HEK293 (cell line): ENCODE measurements at regions not wholly inside any gene's neighbourhood (a gene's known extent, or its start where the extent isn't known, plus 50 kb on each side); places are given as distances from the start of the nearest gene placed in this dataset.

Source experiments
- CTCF ChIA-PET: fragments of 350-600 bp; formaldehyde crosslinking; extraction: SDS; loops from one replicate; lab custom pipeline; 2021; ENCODE audit warnings: antibody characterized with exemption; lab: Yijun Ruan, JAX
- POLR2A ChIA-PET: fragments of 300-600 bp; formaldehyde crosslinking; extraction: SDS; loops from one replicate; lab custom pipeline; 2020; ENCODE audit warnings: antibody characterized with exemption, inconsistent platforms; lab: Yijun Ruan, JAX
- H3K27ac ChIP-seq: fragments of 200-500 bp; sonication (Bioruptor generic); 2 replicates; pipeline ENCODE4 v1.5.1; 2014; ENCODE audit warnings: low read depth, low read length, control low read depth, inconsistent platforms; ENCODE audit errors: extremely low read depth
- H3K36me3 ChIP-seq, 2 experiments: fragments of 200-500 bp in 1 of 2; sonication (Bioruptor generic) in 1 of 2; 1 replicate in 1 of 2; 2 replicates in 1 of 2; pipeline ENCODE4 v1.5.1; 2014 to 2017; ENCODE audit warnings: inconsistent platforms in 2 of 2, low read length in 2 of 2; ENCODE audit not compliant: control insufficient read depth in 2 of 2, insufficient read depth in 1 of 2
- H3K4me1 ChIP-seq: fragments of 200-500 bp; sonication (Bioruptor generic); 2 replicates; pipeline ENCODE4 v1.5.1; 2014; ENCODE audit warnings: mild to moderate bottlenecking, low read length, inconsistent platforms; ENCODE audit not compliant: control insufficient read depth, insufficient read depth
- H3K4me3 ChIP-seq: 2 replicates; pipeline ENCODE4 v1.5.1; 2011; ENCODE audit warnings: low read depth, mild to moderate bottlenecking, control low read depth, low read length, moderate library complexity
- H3K9me3 ChIP-seq: fragments of 200-500 bp; sonication (Bioruptor generic); 2 replicates; pipeline ENCODE4 v1.5.1; 2014; ENCODE audit warnings: low read depth, low read length, inconsistent platforms; ENCODE audit not compliant: control insufficient read depth, insufficient read depth
- IKZF3 ChIP-seq: fragments of 450-650 bp; IDR thresholded peaks from 2 replicates; pipeline ENCODE4 v1.5.0; 2018; ENCODE audit warnings: missing biosample characterization, mild to moderate bottlenecking, missing genetic modification characterization, moderate library complexity
- MYNN ChIP-seq: fragments of 450-650 bp; formaldehyde crosslinking; IDR thresholded peaks from 2 replicates; pipeline ENCODE4 v1.5.1; 2016; ENCODE audit warnings: missing biosample characterization, missing genetic modification characterization, borderline replicate concordance
- WT1 ChIP-seq: fragments of 450-650 bp; formaldehyde crosslinking; IDR thresholded peaks from 2 replicates; pipeline ENCODE4 v1.5.1; 2016; ENCODE audit warnings: missing biosample characterization, missing genetic modification characterization
- YY1 ChIP-seq: fragments of 450-650 bp; formaldehyde crosslinking; IDR thresholded peaks from 2 replicates; pipeline ENCODE4 v1.5.1; 2018; ENCODE audit warnings: missing biosample characterization, missing genetic modification characterization
- ZBTB1 ChIP-seq: fragments of 450-650 bp; formaldehyde crosslinking; IDR thresholded peaks from 2 replicates; pipeline ENCODE4 v1.5.1; 2016; ENCODE audit warnings: missing biosample characterization, missing genetic modification characterization
- ZEB2 ChIP-seq: fragments of 450-650 bp; formaldehyde crosslinking; IDR thresholded peaks from 2 replicates; pipeline ENCODE4 v1.5.1; 2016; ENCODE audit warnings: missing biosample characterization, missing genetic modification characterization
- ZNF132 ChIP-seq: fragments of 450-650 bp; formaldehyde crosslinking; IDR thresholded peaks from 2 replicates; pipeline ENCODE4 v1.5.1; 2017; ENCODE audit warnings: missing biosample characterization, missing genetic modification characterization, borderline replicate concordance
- ZNF184 ChIP-seq: fragments of 450-650 bp; IDR thresholded peaks from 2 replicates; pipeline ENCODE4 v1.5.1; 2018; ENCODE audit warnings: missing biosample characterization, mild to moderate bottlenecking, missing genetic modification characterization
- ZNF394 ChIP-seq: fragments of 450-650 bp; formaldehyde crosslinking; IDR thresholded peaks from 2 replicates; pipeline ENCODE4 v1.5.1; 2016; ENCODE audit warnings: missing biosample characterization, missing genetic modification characterization, mild to moderate bottlenecking, moderate library complexity, borderline replicate concordance
- ZNF416 ChIP-seq: fragments of 450-650 bp; formaldehyde crosslinking; IDR thresholded peaks from 2 replicates; pipeline ENCODE4 v1.5.1; 2016; ENCODE audit warnings: missing biosample characterization, missing genetic modification characterization
- ZNF548 ChIP-seq: fragments of 450-650 bp; formaldehyde crosslinking; IDR thresholded peaks from 2 replicates; pipeline ENCODE4 v1.5.1; 2016; ENCODE audit warnings: missing biosample characterization, missing genetic modification characterization
- ZNF623 ChIP-seq: fragments of 450-650 bp; formaldehyde crosslinking; IDR thresholded peaks from 2 replicates; pipeline ENCODE4 v1.5.1; 2016; ENCODE audit warnings: missing biosample characterization, missing genetic modification characterization
- ZNF658 ChIP-seq: fragments of 450-650 bp; formaldehyde crosslinking; IDR thresholded peaks from 2 replicates; pipeline ENCODE4; 2016; ENCODE audit warnings: missing biosample characterization, missing genetic modification characterization
- ZNF76 ChIP-seq: fragments of 450-650 bp; formaldehyde crosslinking; IDR thresholded peaks from 2 replicates; pipeline ENCODE4; 2016; ENCODE audit warnings: low read depth, missing biosample characterization, missing genetic modification characterization, borderline replicate concordance
- ZNF768 ChIP-seq: fragments of 450-650 bp; formaldehyde crosslinking; IDR thresholded peaks from 2 replicates; pipeline ENCODE4 v1.5.1; 2018; ENCODE audit warnings: missing biosample characterization, mild to moderate bottlenecking, missing genetic modification characterization
- ZNF777 ChIP-seq: fragments of 450-650 bp; formaldehyde crosslinking; IDR thresholded peaks from 2 replicates; pipeline ENCODE4 v1.5.1; 2017; ENCODE audit warnings: missing biosample characterization, missing genetic modification characterization, borderline replicate concordance
- TF ChIP-seq, protein P1 (sequence below): fragments of 450-650 bp; formaldehyde crosslinking; IDR thresholded peaks from 2 replicates; pipeline ENCODE4 v1.5.1; 2016; ENCODE audit warnings: missing biosample characterization, missing genetic modification characterization
- TF ChIP-seq, protein P2 (sequence below): fragments of 450-650 bp; IDR thresholded peaks from 2 replicates; pipeline ENCODE4 v1.5.1; 2018; ENCODE audit warnings: missing biosample characterization, missing genetic modification characterization
- TF ChIP-seq, protein P3 (sequence below): fragments of 450-650 bp; formaldehyde crosslinking; IDR thresholded peaks from 2 replicates; pipeline ENCODE4 v1.5.1; 2017; ENCODE audit warnings: missing biosample characterization, missing genetic modification characterization
- TF ChIP-seq, protein P4 (sequence below): fragments of 450-650 bp; formaldehyde crosslinking; IDR thresholded peaks from 2 replicates; pipeline ENCODE4 v1.5.1; 2016; ENCODE audit warnings: missing biosample characterization, missing genetic modification characterization

DNA sequence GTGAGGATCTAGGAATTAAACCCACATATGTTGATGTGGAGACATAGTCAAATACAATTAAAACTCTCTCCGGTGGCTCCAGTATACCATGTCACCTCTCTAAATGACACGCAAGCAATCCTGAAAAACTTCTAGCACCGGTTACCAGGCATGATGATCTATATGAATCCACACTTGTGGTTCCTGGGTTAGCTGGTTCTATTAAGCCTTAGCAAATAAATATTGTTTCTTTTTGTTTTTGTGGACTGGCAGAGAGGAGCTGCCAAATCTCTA lies 104.8 kb downstream of the SEC61B start:
- ChIA-PET POLR2A (no interaction called here), CTCF (no interaction called here)
- Histone ChIP-seq H3K4me3 (no peak overlapping the region), H3K27ac (no peak overlapping the region), H3K36me3 (no peaks in the 10 kb centered on the region), H3K4me1 (no peaks in the 10 kb centered on the region), H3K9me3 (no peaks in the 10 kb centered on the region)
- TF ChIP-seq ZNF184 (tag by site-specific recombination), result no peak
- TF ChIP-seq ZEB2, result no peak
- TF ChIP-seq ZNF76, result no peak
- TF ChIP-seq ZNF777 (tag by site-specific recombination), result no peak
- TF ChIP-seq ZNF623 (tag by site-specific recombination), result no peak
- no peak for TF ChIP-seq ZNF548 (tag by site-specific recombination)
- no peak for TF ChIP-seq ZNF394 (tag by site-specific recombination)
- no peak for TF ChIP-seq ZBTB1 (tag by site-specific recombination)
- no peak for TF ChIP-seq MYNN (tag by site-specific recombination)
- no peak for TF ChIP-seq IKZF3
- TF ChIP-seq, protein P1, sequence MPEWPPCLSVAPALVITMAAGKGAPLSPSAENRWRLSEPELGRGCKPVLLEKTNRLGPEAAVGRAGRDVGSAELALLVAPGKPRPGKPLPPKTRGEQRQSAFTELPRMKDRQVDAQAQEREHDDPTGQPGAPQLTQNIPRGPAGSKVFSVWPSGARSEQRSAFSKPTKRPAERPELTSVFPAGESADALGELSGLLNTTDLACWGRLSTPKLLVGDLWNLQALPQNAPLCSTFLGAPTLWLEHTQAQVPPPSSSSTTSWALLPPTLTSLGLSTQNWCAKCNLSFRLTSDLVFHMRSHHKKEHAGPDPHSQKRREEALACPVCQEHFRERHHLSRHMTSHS (tag by site-specific recombination), result no peak
- TF ChIP-seq, protein P2, sequence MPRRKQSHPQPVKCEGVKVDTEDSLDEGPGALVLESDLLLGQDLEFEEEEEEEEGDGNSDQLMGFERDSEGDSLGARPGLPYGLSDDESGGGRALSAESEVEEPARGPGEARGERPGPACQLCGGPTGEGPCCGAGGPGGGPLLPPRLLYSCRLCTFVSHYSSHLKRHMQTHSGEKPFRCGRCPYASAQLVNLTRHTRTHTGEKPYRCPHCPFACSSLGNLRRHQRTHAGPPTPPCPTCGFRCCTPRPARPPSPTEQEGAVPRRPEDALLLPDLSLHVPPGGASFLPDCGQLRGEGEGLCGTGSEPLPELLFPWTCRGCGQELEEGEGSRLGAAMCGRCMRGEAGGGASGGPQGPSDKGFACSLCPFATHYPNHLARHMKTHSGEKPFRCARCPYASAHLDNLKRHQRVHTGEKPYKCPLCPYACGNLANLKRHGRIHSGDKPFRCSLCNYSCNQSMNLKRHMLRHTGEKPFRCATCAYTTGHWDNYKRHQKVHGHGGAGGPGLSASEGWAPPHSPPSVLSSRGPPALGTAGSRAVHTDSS (tag by site-specific recombination), result no peak
- no peak for TF ChIP-seq ZNF658 (tag by site-specific recombination)
- TF ChIP-seq, all 188 proteins: peak for 0

DNA sequence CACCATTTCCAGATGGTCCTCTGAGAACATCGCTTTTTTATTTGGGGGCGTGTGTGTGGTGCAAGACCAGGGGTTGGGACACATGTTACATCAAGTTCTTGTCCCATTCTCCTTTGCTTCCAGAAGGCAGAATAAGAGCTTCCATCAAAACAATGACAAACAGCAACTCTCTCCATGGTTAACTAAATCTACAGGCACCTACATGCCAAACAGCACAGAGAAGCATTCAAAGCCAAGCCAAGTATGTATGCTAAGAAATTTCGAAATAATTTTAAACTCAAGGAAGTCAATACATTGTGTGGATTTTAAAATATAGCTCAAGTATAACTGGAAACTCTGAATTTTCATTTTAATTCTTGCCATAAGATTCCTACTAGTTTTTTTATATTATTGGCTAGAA lies 105.6 kb downstream of the SEC61B start:
- no peaks in the 10 kb centered on the region for H3K9me3 ChIP-seq
- no peak overlapping the region for H3K27ac ChIP-seq
- no peaks in the 10 kb centered on the region for H3K4me1 ChIP-seq
- no peak overlapping the region for H3K4me3 ChIP-seq
- TF ChIP-seq YY1, result no peak
- no peak for TF ChIP-seq ZNF132 (tag by site-specific recombination)
- no peak for TF ChIP-seq ZNF416
- TF ChIP-seq, protein P3, sequence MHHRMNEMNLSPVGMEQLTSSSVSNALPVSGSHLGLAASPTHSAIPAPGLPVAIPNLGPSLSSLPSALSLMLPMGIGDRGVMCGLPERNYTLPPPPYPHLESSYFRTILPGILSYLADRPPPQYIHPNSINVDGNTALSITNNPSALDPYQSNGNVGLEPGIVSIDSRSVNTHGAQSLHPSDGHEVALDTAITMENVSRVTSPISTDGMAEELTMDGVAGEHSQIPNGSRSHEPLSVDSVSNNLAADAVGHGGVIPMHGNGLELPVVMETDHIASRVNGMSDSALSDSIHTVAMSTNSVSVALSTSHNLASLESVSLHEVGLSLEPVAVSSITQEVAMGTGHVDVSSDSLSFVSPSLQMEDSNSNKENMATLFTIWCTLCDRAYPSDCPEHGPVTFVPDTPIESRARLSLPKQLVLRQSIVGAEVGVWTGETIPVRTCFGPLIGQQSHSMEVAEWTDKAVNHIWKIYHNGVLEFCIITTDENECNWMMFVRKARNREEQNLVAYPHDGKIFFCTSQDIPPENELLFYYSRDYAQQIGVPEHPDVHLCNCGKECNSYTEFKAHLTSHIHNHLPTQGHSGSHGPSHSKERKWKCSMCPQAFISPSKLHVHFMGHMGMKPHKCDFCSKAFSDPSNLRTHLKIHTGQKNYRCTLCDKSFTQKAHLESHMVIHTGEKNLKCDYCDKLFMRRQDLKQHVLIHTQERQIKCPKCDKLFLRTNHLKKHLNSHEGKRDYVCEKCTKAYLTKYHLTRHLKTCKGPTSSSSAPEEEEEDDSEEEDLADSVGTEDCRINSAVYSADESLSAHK, result no peak
- TF ChIP-seq, protein P4, sequence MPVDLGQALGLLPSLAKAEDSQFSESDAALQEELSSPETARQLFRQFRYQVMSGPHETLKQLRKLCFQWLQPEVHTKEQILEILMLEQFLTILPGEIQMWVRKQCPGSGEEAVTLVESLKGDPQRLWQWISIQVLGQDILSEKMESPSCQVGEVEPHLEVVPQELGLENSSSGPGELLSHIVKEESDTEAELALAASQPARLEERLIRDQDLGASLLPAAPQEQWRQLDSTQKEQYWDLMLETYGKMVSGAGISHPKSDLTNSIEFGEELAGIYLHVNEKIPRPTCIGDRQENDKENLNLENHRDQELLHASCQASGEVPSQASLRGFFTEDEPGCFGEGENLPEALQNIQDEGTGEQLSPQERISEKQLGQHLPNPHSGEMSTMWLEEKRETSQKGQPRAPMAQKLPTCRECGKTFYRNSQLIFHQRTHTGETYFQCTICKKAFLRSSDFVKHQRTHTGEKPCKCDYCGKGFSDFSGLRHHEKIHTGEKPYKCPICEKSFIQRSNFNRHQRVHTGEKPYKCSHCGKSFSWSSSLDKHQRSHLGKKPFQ (tag by site-specific recombination), result no peak
- no peak for TF ChIP-seq WT1 (tag by site-specific recombination)
- no peak for TF ChIP-seq ZNF768 (tag by site-specific recombination)
- TF ChIP-seq ZNF76, result no peak
- ChIA-PET CTCF (interaction anchor here (0.6 to 0.7 kb wide), 3 partner anchors 139 to 167 kb away, joined by 3 read pairs; no protein-coding TSS in a partner anchor), POLR2A (no interaction called here)
- H3K36me3 ChIP-seq, result no peaks in the 10 kb centered on the region
